ENCODE measurements at regions not wholly inside any gene's neighbourhood (a gene's known extent, or its start where the extent isn't known, plus 50 kb on each side); places are given as distances from the start of the nearest gene placed in this dataset.

DNA sequence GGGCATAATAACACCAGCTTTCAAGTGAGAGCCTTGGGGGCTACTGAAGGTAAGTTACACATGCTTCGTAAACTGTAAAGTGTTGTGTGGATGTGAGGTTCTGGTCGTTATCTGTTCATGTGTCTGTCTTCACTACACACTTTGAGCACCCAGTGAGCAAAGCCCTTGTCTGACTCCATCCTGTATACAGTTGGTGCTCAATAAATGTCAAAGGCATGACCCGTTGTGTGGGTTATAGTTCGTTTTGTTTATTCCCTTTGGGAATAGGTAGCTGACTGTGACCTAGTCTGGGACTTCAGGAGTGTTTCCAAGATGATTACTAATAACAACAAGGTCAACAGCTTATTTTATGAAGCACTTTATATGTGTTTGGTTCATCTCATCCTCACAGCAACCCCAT lies 146.9 kb downstream of the MIAT start:
- TF ChIP-seq, protein P1, sequence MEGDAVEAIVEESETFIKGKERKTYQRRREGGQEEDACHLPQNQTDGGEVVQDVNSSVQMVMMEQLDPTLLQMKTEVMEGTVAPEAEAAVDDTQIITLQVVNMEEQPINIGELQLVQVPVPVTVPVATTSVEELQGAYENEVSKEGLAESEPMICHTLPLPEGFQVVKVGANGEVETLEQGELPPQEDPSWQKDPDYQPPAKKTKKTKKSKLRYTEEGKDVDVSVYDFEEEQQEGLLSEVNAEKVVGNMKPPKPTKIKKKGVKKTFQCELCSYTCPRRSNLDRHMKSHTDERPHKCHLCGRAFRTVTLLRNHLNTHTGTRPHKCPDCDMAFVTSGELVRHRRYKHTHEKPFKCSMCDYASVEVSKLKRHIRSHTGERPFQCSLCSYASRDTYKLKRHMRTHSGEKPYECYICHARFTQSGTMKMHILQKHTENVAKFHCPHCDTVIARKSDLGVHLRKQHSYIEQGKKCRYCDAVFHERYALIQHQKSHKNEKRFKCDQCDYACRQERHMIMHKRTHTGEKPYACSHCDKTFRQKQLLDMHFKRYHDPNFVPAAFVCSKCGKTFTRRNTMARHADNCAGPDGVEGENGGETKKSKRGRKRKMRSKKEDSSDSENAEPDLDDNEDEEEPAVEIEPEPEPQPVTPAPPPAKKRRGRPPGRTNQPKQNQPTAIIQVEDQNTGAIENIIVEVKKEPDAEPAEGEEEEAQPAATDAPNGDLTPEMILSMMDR (IDR thresholded peaks at IDR 0.05; ENCODE audit: control extremely low read depth, extremely low read depth) = no peak
- no peaks in the 10 kb centered on the region for H3K36me3 ChIP-seq (ENCODE audit: control insufficient read depth in 4 of 4, insufficient read depth in 4 of 4, low read length in 4 of 4)
- WGBS, 2 donors = 87 to 94% methylated on average over 4 of the region's 4 CpGs

DNA sequence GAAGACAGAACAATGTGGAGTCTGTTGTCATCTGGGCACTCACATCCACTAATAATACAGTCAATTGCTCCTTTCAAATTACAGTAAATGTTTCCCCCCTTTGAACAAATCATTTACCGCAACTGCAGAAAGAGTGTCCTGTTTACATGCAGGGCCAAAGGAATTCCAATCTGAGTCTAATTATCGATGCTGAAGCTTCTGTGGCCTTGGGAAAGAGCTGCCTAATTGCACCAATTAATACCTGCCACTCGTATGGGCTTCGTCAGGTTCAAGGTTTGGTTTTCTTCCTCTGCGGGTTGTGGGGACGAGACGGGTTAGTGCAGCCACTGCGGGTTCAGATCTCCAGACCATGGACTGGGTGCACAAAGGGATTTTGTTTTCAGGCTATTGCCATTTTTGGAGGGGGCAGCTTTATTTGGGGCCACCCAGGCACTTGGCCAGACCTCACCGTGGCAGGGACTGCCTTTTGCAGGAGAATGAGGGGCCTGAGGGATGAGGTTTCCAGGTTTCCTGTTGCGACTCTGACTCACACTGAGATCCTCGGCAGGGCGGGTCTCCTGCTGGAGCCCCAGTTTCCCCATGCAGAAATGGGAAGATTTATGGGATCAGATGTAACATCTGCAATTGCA lies 147.6 kb downstream of the MIAT start:
- no peaks in the 10 kb centered on the region for H3K36me3 ChIP-seq (ENCODE audit: control insufficient read depth in 4 of 4, insufficient read depth in 4 of 4, low read length in 4 of 4)
- ATAC-seq (ENCODE audit: insufficient read depth, low FRiP score) = no peak
- H3K4me3 ChIP-seq = no peak overlapping the region
- H3K27me3 ChIP-seq (ENCODE audit: control insufficient read depth in 3 of 3, insufficient read depth in 3 of 3, low read length in 2 of 3) = peaks cover 0 to 17% (median 0%) of the 10 kb centered on the region in 3 donors
- TF ChIP-seq, protein P1 (IDR thresholded peaks at IDR 0.05; ENCODE audit: control extremely low read depth, extremely low read depth) = no peak
- no peak overlapping the region for H3K27ac ChIP-seq (ENCODE audit: low read depth in 1 of 2, low read length in 1 of 2)
- H3K4me1 ChIP-seq (ENCODE audit: control insufficient read depth in 5 of 5, insufficient read depth in 5 of 5, low read length in 5 of 5) = peaks cover 0 to 9% (median 0%) of the 10 kb centered on the region in 5 donors
- WGBS, 2 donors = 59 to 61% methylated on average over 12 of the region's 12 CpGs
- no peaks in the 10 kb centered on the region for H3K9me3 ChIP-seq (ENCODE audit: control insufficient read depth in 4 of 4, insufficient read depth in 3 of 4, low read length in 3 of 4)
- no peak overlapping the region for H3K9ac ChIP-seq (ENCODE audit: insufficient read depth in 1 of 2, low read length in 2 of 2)
- no peak for DNase-seq

More for the DNA sequence above, 146.9 kb downstream of the MIAT start:
- Histone ChIP-seq H3K27me3 (ENCODE audit: control insufficient read depth in 3 of 3, insufficient read depth in 3 of 3, low read length in 2 of 3) (peaks cover 0 to 17% (median 0%) of the 10 kb centered on the region in 3 donors), H3K4me3 (no peak overlapping the region), H3K27ac (ENCODE audit: low read depth in 1 of 2, low read length in 1 of 2) (no peak overlapping the region), H3K9me3 (ENCODE audit: control insufficient read depth in 4 of 4, insufficient read depth in 3 of 4, low read length in 3 of 4) (no peaks in the 10 kb centered on the region), H3K4me1 (ENCODE audit: control insufficient read depth in 5 of 5, insufficient read depth in 5 of 5, low read length in 5 of 5) (peaks cover 0 to 9% (median 0%) of the 10 kb centered on the region in 5 donors), H3K9ac (ENCODE audit: insufficient read depth in 1 of 2, low read length in 2 of 2) (no peak overlapping the region)
- DNase-seq = no peak
- no peak for ATAC-seq (ENCODE audit: insufficient read depth, low FRiP score)

DNA sequence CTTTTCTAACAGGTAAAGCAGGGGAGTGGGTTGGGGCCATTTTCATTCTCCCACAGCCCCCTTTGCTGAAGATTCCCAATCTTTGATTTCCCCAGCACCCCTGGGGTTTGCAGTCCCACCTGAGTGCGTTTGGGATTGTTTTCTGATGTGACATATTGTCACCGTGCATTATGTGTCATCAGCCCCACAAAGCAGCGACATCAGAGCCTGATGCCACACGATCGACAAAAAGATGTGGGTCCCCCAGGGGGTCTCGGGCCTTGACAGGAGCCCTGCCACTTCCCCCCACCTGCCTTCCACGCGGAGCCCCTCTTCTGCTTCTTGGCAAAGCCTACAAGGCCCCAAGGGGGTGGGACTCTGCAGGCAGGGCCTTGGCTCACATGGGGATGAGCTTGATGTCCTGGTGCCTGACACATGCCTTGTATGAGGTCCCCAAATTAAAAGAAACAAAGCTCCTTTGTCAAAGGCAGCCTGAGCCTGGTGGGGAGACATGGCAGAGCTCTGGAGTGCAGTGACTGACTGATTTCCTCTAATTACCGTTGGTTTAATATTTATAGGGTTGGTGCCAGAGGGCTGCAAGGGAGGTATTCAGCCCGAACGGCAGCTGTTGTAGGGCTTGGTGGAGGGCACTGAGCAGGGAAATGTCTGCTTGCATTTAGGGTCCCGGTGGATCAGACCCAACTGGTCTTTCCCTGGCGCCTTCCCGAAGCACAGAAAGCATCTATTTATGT lies 149.2 kb downstream of the MIAT start:
- Histone ChIP-seq H3K36me3 (ENCODE audit: control insufficient read depth in 4 of 4, insufficient read depth in 4 of 4, low read length in 4 of 4) (no peaks in the 10 kb centered on the region), H3K4me3 (no peak overlapping the region), H3K9ac (ENCODE audit: insufficient read depth in 1 of 2, low read length in 2 of 2) (no peak overlapping the region), H3K27ac (ENCODE audit: low read depth in 1 of 2, low read length in 1 of 2) (no peak overlapping the region), H3K9me3 (ENCODE audit: control insufficient read depth in 4 of 4, insufficient read depth in 3 of 4, low read length in 3 of 4) (no peaks in the 10 kb centered on the region), H3K4me1 (ENCODE audit: control insufficient read depth in 5 of 5, insufficient read depth in 5 of 5, low read length in 5 of 5) (no peaks in the 10 kb centered on the region), H3K27me3 (ENCODE audit: control insufficient read depth in 3 of 3, insufficient read depth in 3 of 3, low read length in 2 of 3) (peaks cover 0 to 17% (median 0%) of the 10 kb centered on the region in 3 donors)
- ATAC-seq (ENCODE audit: insufficient read depth, low FRiP score) (no peak), DNase-seq (no peak)
- TF ChIP-seq, protein P1 (IDR thresholded peaks at IDR 0.05; ENCODE audit: control extremely low read depth, extremely low read depth) = no peak
- 83% methylated on average over 14 of the region's 14 CpGs for WGBS, 2 donors

Data from lung (tissue), 11 donors.